ENCODE measurements at regions not wholly inside any gene's neighbourhood (a gene's known extent, or its start where the extent isn't known, plus 50 kb on each side); places are given as distances from the start of the nearest gene placed in this dataset.

GRCh38 chr18:60485201-60485600 is 112.6 kb upstream of the MC4R start (continued):
- TF ChIP-seq PTRF (tag; IDR thresholded peaks at IDR 0.05): no peak
- no peak for TF ChIP-seq CHD2 (IDR thresholded peaks at IDR 0.05; ENCODE audit: low read depth, low read length)
- no peak for TF ChIP-seq ZNF316 (IDR thresholded peaks at IDR 0.05)
- no peak for TF ChIP-seq NR4A1 (CRISPR knock-in tag; IDR thresholded peaks at IDR 0.05)
- no peak for TF ChIP-seq NR4A1 (tag; IDR thresholded peaks at IDR 0.05)
- TF ChIP-seq ZNF395 (CRISPR knock-in tag; IDR thresholded peaks at IDR 0.05): no peak
- no peak for TF ChIP-seq ZNF431 (CRISPR knock-in tag; IDR thresholded peaks at IDR 0.05)

- no peaks in the 10 kb centered on the region for H3K4me1 ChIP-seq (replicated peaks in 1 of 2; ENCODE audit: control insufficient read depth in 2 of 2, insufficient read depth in 2 of 2, low read length in 2 of 2)
- H3K4me3 ChIP-seq: no peak overlapping the region
- no peaks in the 10 kb centered on the region for H3K27me3 ChIP-seq (ENCODE audit: control insufficient read depth in 2 of 2, insufficient read depth in 2 of 2, low read length in 2 of 2)
- no peak overlapping the region for H2AFZ ChIP-seq (ENCODE audit: low read depth, low read length)
- no peaks in the 10 kb centered on the region for H4K20me1 ChIP-seq (replicated peaks; ENCODE audit: control insufficient read depth, insufficient read depth, low read length)
- FAIRE-seq (no peak), DNase-seq (ENCODE audit: extremely low read depth in 1 of 4, low spot score in 3 of 4) (no peak), ATAC-seq (no peak)
- H3K9me1 ChIP-seq (ENCODE audit: control insufficient read depth, insufficient read depth, low read length): no peaks in the 10 kb centered on the region
- no peaks in the 10 kb centered on the region for H3K9me3 ChIP-seq (replicated peaks; ENCODE audit: control insufficient read depth, insufficient read depth, low read depth, low read length)
- H3K4me2 ChIP-seq (ENCODE audit: insufficient read depth, low read length): no peak overlapping the region
- intact Hi-C loops (cut with micrococcal nuclease) (no loop called here), in situ Hi-C loops (cut with MboI) (no loop called here)
- BruUV-seq (replicated peaks): no TSS peak
- 0% methylated on average over 2 of the region's 4 CpGs for WGBS (ENCODE audit: insufficient coverage, low coverage, missing lambda C conversion rate)
- ChIA-PET POLR2A (no interaction called here), CTCF (ENCODE audit: low intra/inter-chr PET ratio) (no interaction called here)
- TF ChIP-seq MAZ (CRISPR knock-in tag; conservative IDR thresholded peaks at IDR 0.05 in 1 of 2, IDR thresholded peaks at IDR 0.05 in 1 of 2) (no peak), ZNF830 (CRISPR knock-in tag; IDR thresholded peaks at IDR 0.05) (no peak)
- no peak overlapping the region for H3K27ac ChIP-seq (ENCODE audit: extremely low read depth, low read depth, low read length)
- no peaks in the 10 kb centered on the region for H3K36me3 ChIP-seq (ENCODE audit: control insufficient read depth, insufficient read depth, low read length)
- H3K79me2 ChIP-seq (ENCODE audit: control insufficient read depth, insufficient read depth, low read length): no peaks in the 10 kb centered on the region
- no peak overlapping the region for H3K9ac ChIP-seq (ENCODE audit: insufficient read depth in 1 of 2, low read depth in 2 of 2, low read length in 2 of 2)
Measured at GRCh38 chr18:60493066-60493465, 120.5 kb upstream of the MC4R start.
